AG04449 (cell line): ENCODE measurements at regions not wholly inside any gene's neighbourhood (a gene's known extent, or its start where the extent isn't known, plus 50 kb on each side); places are given as distances from the start of the nearest gene placed in this dataset.

ENCODE experiments used
- CTCF ChIA-PET: fragments of 350-600 bp; formaldehyde crosslinking; extraction: SDS; loops from one replicate; lab custom pipeline; 2021; ENCODE audit warnings: antibody characterized with exemption; lab: Yijun Ruan, JAX
- POLR2A ChIA-PET: fragments of 400-600, 350-600 bp; formaldehyde crosslinking; extraction: SDS; loops from one replicate; lab custom pipeline; 2020; ENCODE audit warnings: antibody characterized with exemption, inconsistent platforms; lab: Yijun Ruan, JAX
- DNase-seq: peaks from one replicate; pipeline ENCODE4 v3.0.0-alpha.2; 2010; ENCODE audit warnings: low read depth, low spot score
- H3K4me3 ChIP-seq: 2 replicates; pipeline ENCODE4 v1.5.1; 2011; ENCODE audit warnings: low read depth, mild to moderate bottlenecking, control low read depth, low read length
- TF ChIP-seq, protein P1 (sequence below): IDR thresholded peaks from one replicate; pipeline ENCODE4 v1.5.1; 2011; ENCODE audit warnings: mild to moderate bottlenecking, moderate library complexity, low read length, control low read depth, inconsistent platforms; ENCODE audit not compliant: insufficient read depth; ENCODE audit errors: missing control alignments

GRCh38 chr4:58274553-58274952 is 1164.4 kb upstream of the IGFBP7 start:
- CTCF ChIA-PET: no interaction called here

GRCh38 chr4:58272311-58272710 is 1162.1 kb upstream of the IGFBP7 start:
- no peak overlapping the region for H3K4me3 ChIP-seq
- TF ChIP-seq, protein P1, sequence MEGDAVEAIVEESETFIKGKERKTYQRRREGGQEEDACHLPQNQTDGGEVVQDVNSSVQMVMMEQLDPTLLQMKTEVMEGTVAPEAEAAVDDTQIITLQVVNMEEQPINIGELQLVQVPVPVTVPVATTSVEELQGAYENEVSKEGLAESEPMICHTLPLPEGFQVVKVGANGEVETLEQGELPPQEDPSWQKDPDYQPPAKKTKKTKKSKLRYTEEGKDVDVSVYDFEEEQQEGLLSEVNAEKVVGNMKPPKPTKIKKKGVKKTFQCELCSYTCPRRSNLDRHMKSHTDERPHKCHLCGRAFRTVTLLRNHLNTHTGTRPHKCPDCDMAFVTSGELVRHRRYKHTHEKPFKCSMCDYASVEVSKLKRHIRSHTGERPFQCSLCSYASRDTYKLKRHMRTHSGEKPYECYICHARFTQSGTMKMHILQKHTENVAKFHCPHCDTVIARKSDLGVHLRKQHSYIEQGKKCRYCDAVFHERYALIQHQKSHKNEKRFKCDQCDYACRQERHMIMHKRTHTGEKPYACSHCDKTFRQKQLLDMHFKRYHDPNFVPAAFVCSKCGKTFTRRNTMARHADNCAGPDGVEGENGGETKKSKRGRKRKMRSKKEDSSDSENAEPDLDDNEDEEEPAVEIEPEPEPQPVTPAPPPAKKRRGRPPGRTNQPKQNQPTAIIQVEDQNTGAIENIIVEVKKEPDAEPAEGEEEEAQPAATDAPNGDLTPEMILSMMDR: no peak
- CTCF ChIA-PET: no interaction called here
- POLR2A ChIA-PET: no interaction called here
- no peak for DNase-seq

More at GRCh38 chr4:58274553-58274952, 1164.4 kb upstream of the IGFBP7 start:
- DNase-seq: no peak
- H3K4me3 ChIP-seq: no peak overlapping the region
- TF ChIP-seq, protein P1: no peak
- POLR2A ChIA-PET: no interaction called here

GRCh38 chr4:58265734-58266133 is 1155.5 kb upstream of the IGFBP7 start:
- DNase-seq: no peak
- CTCF ChIA-PET: no interaction called here
- TF ChIP-seq, protein P1: no peak
- no peak overlapping the region for H3K4me3 ChIP-seq
- POLR2A ChIA-PET: no interaction called here

DNA sequence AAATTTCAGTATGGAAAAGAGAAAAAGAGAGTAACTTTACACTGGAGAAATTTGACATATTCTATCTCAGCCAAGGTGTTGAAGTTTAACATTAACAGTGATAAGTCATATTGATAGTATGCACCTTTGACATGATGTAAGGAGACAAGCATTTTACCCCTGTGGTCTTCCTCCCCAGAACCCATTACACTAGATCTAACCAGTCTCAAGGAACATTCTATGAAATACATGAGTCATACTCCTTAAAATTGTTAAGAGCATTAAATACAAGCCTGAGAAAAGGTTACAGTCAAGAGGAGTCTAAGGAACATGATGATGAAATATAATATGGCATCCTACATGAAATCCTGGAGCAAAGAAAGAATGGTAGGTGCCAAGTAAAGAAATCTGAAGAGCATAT is 1151.3 kb upstream of the IGFBP7 start:
- ChIA-PET POLR2A (no interaction called here), CTCF (no interaction called here)
- H3K4me3 ChIP-seq: no peak overlapping the region
- no peak for DNase-seq
- TF ChIP-seq, protein P1: no peak

DNA sequence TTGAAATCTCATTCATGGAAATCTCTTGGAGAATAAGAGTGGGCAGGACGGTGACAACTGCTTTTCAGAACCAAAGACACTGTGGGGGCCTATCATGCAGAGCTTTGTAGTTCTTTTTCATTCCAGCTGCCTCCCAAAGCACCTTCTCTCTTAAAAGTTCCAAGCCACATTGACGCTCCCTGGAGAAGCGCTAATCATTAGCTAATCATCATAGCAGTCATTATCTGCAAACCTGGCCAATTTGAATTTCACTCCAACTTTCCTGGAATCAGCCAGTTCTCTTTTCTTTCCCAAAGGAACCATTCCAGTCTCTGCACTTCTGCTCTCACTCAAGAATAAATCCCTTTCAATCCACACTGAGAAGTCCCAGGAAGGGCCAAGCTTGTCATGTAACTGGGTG is 1144.1 kb upstream of the IGFBP7 start:
- ChIA-PET POLR2A (no interaction called here), CTCF (no interaction called here)
- H3K4me3 ChIP-seq: no peak overlapping the region
- DNase-seq: no peak
- TF ChIP-seq, protein P1: no peak

- DNase-seq: no peak
- ChIA-PET CTCF (no interaction called here), POLR2A (no interaction called here)
- TF ChIP-seq, protein P1: no peak
- H3K4me3 ChIP-seq: no peak overlapping the region
These were observed 1142.5 kb upstream of the IGFBP7 start for GRCh38 chr4:58252656-58253055.
